ENCODE measurements at regions not wholly inside any gene's neighbourhood (a gene's known extent, or its start where the extent isn't known, plus 50 kb on each side); places are given as distances from the start of the nearest gene placed in this dataset.

DNA sequence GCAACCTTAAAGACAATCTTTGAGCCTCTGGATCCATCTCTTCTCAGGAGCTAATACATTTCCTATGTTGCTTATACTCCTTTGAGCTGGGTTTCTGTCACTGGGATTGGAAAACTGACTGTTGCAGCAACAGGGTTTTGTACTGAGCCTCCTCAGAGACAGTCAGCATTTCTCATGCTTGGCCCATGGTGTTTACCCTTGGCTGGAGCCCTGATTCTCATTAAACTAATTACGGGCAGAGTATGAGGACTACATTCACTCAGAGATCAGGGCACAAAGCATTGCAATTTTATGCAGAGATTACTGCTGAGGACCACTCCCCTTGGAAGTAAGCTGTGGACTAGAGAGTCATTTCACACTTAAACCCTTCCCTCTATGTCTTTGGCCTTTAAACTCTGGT lies 134.5 kb downstream of the LRIG2 start:
- TF ChIP-seq, protein P1, sequence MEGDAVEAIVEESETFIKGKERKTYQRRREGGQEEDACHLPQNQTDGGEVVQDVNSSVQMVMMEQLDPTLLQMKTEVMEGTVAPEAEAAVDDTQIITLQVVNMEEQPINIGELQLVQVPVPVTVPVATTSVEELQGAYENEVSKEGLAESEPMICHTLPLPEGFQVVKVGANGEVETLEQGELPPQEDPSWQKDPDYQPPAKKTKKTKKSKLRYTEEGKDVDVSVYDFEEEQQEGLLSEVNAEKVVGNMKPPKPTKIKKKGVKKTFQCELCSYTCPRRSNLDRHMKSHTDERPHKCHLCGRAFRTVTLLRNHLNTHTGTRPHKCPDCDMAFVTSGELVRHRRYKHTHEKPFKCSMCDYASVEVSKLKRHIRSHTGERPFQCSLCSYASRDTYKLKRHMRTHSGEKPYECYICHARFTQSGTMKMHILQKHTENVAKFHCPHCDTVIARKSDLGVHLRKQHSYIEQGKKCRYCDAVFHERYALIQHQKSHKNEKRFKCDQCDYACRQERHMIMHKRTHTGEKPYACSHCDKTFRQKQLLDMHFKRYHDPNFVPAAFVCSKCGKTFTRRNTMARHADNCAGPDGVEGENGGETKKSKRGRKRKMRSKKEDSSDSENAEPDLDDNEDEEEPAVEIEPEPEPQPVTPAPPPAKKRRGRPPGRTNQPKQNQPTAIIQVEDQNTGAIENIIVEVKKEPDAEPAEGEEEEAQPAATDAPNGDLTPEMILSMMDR (IDR thresholded peaks at IDR 0.05), result no peak
- TF ChIP-seq POLR2A (IDR thresholded peaks at IDR 0.05), result no peak

Measured in thyroid gland (tissue), 4 donors.